ENCODE measurements at regions not wholly inside any gene's neighbourhood (a gene's known extent, or its start where the extent isn't known, plus 50 kb on each side); places are given as distances from the start of the nearest gene placed in this dataset.

GRCh38 chr3:39751286-39751685, 58.1 kb upstream of the MYRIP start:
- Histone ChIP-seq H3K27me3 (ENCODE audit: insufficient read depth, poor library complexity, severe bottlenecking) (no peaks in the 10 kb centered on the region), H3K4me3 (replicated peaks; ENCODE audit: insufficient read depth, low read length) (no peak overlapping the region), H3K27ac (replicated peaks) (no peak overlapping the region)
- TF ChIP-seq, protein P1, sequence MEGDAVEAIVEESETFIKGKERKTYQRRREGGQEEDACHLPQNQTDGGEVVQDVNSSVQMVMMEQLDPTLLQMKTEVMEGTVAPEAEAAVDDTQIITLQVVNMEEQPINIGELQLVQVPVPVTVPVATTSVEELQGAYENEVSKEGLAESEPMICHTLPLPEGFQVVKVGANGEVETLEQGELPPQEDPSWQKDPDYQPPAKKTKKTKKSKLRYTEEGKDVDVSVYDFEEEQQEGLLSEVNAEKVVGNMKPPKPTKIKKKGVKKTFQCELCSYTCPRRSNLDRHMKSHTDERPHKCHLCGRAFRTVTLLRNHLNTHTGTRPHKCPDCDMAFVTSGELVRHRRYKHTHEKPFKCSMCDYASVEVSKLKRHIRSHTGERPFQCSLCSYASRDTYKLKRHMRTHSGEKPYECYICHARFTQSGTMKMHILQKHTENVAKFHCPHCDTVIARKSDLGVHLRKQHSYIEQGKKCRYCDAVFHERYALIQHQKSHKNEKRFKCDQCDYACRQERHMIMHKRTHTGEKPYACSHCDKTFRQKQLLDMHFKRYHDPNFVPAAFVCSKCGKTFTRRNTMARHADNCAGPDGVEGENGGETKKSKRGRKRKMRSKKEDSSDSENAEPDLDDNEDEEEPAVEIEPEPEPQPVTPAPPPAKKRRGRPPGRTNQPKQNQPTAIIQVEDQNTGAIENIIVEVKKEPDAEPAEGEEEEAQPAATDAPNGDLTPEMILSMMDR (IDR thresholded peaks at IDR 0.05; ENCODE audit: insufficient read depth, low read length) = no peak
- TF ChIP-seq GABPA (IDR thresholded peaks at IDR 0.05; ENCODE audit: low read depth) = no peak
- DNase-seq (ENCODE audit: low read depth in 1 of 2, low spot score in 1 of 2) = no peak

DNA sequence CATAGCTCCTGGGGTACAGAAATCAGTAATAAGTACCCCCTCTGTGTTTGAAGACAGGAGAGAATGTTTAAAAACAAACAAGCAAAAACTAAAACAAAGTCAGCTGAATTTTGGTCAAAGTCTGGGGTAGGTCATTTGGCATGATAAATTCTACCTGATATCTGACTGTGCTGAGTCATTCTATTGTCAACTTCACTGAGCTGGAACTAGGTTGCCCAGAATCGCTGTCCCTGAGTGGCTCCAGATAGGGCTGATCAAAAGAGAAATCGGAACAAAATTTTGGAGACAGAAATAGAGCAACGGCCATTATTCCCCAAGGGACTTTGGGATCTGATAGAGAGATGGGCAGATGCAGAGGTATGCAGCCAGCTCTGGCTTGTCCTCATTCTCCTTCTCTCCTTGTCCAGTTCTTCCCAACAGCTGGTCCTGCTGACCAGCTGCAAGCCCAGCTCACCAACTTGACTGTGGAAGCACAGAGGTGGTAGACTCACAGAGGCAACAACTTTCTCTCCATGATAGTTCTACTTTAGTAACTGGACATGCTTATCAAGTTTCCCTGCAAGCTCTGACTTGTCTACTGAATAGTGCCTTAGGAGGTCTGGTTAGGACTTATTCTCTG, 57.3 kb upstream of the MYRIP start:
- Histone ChIP-seq H3K27me3 (ENCODE audit: insufficient read depth, poor library complexity, severe bottlenecking) (no peaks in the 10 kb centered on the region), H3K27ac (replicated peaks) (no peak overlapping the region), H3K4me3 (replicated peaks; ENCODE audit: insufficient read depth, low read length) (no peak overlapping the region)
- DNase-seq (ENCODE audit: low read depth in 1 of 2, low spot score in 1 of 2) = no peak
- TF ChIP-seq POLR2AphosphoS5 (IDR thresholded peaks at IDR 0.05; ENCODE audit: low read depth) = no peak
- TF ChIP-seq, protein P2, sequence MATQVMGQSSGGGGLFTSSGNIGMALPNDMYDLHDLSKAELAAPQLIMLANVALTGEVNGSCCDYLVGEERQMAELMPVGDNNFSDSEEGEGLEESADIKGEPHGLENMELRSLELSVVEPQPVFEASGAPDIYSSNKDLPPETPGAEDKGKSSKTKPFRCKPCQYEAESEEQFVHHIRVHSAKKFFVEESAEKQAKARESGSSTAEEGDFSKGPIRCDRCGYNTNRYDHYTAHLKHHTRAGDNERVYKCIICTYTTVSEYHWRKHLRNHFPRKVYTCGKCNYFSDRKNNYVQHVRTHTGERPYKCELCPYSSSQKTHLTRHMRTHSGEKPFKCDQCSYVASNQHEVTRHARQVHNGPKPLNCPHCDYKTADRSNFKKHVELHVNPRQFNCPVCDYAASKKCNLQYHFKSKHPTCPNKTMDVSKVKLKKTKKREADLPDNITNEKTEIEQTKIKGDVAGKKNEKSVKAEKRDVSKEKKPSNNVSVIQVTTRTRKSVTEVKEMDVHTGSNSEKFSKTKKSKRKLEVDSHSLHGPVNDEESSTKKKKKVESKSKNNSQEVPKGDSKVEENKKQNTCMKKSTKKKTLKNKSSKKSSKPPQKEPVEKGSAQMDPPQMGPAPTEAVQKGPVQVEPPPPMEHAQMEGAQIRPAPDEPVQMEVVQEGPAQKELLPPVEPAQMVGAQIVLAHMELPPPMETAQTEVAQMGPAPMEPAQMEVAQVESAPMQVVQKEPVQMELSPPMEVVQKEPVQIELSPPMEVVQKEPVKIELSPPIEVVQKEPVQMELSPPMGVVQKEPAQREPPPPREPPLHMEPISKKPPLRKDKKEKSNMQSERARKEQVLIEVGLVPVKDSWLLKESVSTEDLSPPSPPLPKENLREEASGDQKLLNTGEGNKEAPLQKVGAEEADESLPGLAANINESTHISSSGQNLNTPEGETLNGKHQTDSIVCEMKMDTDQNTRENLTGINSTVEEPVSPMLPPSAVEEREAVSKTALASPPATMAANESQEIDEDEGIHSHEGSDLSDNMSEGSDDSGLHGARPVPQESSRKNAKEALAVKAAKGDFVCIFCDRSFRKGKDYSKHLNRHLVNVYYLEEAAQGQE (IDR thresholded peaks at IDR 0.05; ENCODE audit: insufficient replicate concordance, low read depth) = no peak
- TF ChIP-seq, protein P1 (IDR thresholded peaks at IDR 0.05; ENCODE audit: insufficient read depth, low read length) = no peak
- TF ChIP-seq GABPA (IDR thresholded peaks at IDR 0.05; ENCODE audit: low read depth) = no peak
- TF ChIP-seq SPI1 (IDR thresholded peaks at IDR 0.05; ENCODE audit: borderline replicate concordance, low read depth) = no peak

GRCh38 chr3:39752751-39753150, 56.7 kb upstream of the MYRIP start:
- no peaks in the 10 kb centered on the region for H3K27me3 ChIP-seq (ENCODE audit: insufficient read depth, poor library complexity, severe bottlenecking)
- no peak overlapping the region for H3K27ac ChIP-seq (replicated peaks)
- no peak for DNase-seq (ENCODE audit: low read depth in 1 of 2, low spot score in 1 of 2)
- no peak for TF ChIP-seq GABPA (IDR thresholded peaks at IDR 0.05; ENCODE audit: low read depth)
- TF ChIP-seq SPI1 (IDR thresholded peaks at IDR 0.05; ENCODE audit: borderline replicate concordance, low read depth) = no peak
- no peak for TF ChIP-seq POLR2AphosphoS5 (IDR thresholded peaks at IDR 0.05; ENCODE audit: low read depth)
- TF ChIP-seq, protein P2 (IDR thresholded peaks at IDR 0.05; ENCODE audit: insufficient replicate concordance, low read depth) = no peak
- TF ChIP-seq, protein P1 (IDR thresholded peaks at IDR 0.05; ENCODE audit: insufficient read depth, low read length) = no peak
- no peak overlapping the region for H3K4me3 ChIP-seq (replicated peaks; ENCODE audit: insufficient read depth, low read length)

GRCh38 chr3:39753391-39753790, 56.0 kb upstream of the MYRIP start:
- H3K4me3 ChIP-seq (replicated peaks; ENCODE audit: insufficient read depth, low read length) = no peak overlapping the region
- DNase-seq (ENCODE audit: low read depth in 1 of 2, low spot score in 1 of 2) = no peak
- no peaks in the 10 kb centered on the region for H3K27me3 ChIP-seq (ENCODE audit: insufficient read depth, poor library complexity, severe bottlenecking)
- H3K27ac ChIP-seq (replicated peaks) = no peak overlapping the region
- TF ChIP-seq, protein P2 (IDR thresholded peaks at IDR 0.05; ENCODE audit: insufficient replicate concordance, low read depth) = no peak
- TF ChIP-seq, protein P1 (IDR thresholded peaks at IDR 0.05; ENCODE audit: insufficient read depth, low read length) = no peak
- no peak for TF ChIP-seq POLR2AphosphoS5 (IDR thresholded peaks at IDR 0.05; ENCODE audit: low read depth)
- TF ChIP-seq GABPA (IDR thresholded peaks at IDR 0.05; ENCODE audit: low read depth) = no peak
- no peak for TF ChIP-seq SPI1 (IDR thresholded peaks at IDR 0.05; ENCODE audit: borderline replicate concordance, low read depth)
